ENCODE measurements at regions not wholly inside any gene's neighbourhood (a gene's known extent, or its start where the extent isn't known, plus 50 kb on each side); places are given as distances from the start of the nearest gene placed in this dataset.

GRCh38 chr2:95738301-95738700, 146.5 kb downstream of the TRIM43 start:
- no peak overlapping the region for H3K4me3 ChIP-seq (ENCODE audit: extremely low read depth in 1 of 4, insufficient read depth in 2 of 4, low read depth in 3 of 4, low read length in 4 of 4)
- no peak overlapping the region for H2BK12ac ChIP-seq (ENCODE audit: low read depth, low read length)
- CTCF ChIA-PET (ENCODE audit: partially characterized antibody): no interaction called here
- no peak overlapping the region for H2BK15ac ChIP-seq (ENCODE audit: low read length)
- H4K91ac ChIP-seq (replicated peaks; ENCODE audit: insufficient read length, low read length): no peak overlapping the region
- no peak overlapping the region for H2BK120ac ChIP-seq (replicated peaks; ENCODE audit: low read depth, low read length)
- no peak overlapping the region for H4K5ac ChIP-seq (ENCODE audit: insufficient read length, low read depth, low read length)
- H3K9ac ChIP-seq (replicated peaks in 1 of 4; ENCODE audit: extremely low read depth in 1 of 4, low read depth in 3 of 4, low read length in 3 of 4): no peak overlapping the region
- no peak overlapping the region for H3K27ac ChIP-seq (ENCODE audit: low read depth, low read length)
- H3K79me2 ChIP-seq (ENCODE audit: control insufficient read depth in 1 of 2, insufficient read depth in 2 of 2, low read length in 2 of 2): no peaks in the 10 kb centered on the region
- H3K27me3 ChIP-seq (replicated peaks in 1 of 4; ENCODE audit: control insufficient read depth in 3 of 4, extremely low read depth in 1 of 4, insufficient read depth in 3 of 4, low read length in 3 of 4): no peaks in the 10 kb centered on the region
- no peak overlapping the region for H3K23ac ChIP-seq (ENCODE audit: insufficient read length)
- H2BK5ac ChIP-seq (ENCODE audit: low read depth, low read length): no peak overlapping the region
- H4K8ac ChIP-seq (ENCODE audit: extremely low read depth, insufficient read depth, low read length): no peak overlapping the region
- H3K23me2 ChIP-seq (ENCODE audit: low read depth, low read length): no peaks in the 10 kb centered on the region
- H3K18ac ChIP-seq (ENCODE audit: extremely low read depth, low read length): no peak overlapping the region
- H3K56ac ChIP-seq (replicated peaks; ENCODE audit: insufficient read length, low read depth, low read length): no peak overlapping the region
- H4K20me1 ChIP-seq (replicated peaks in 1 of 2; ENCODE audit: control insufficient read depth in 1 of 2, insufficient read depth in 2 of 2, low read length in 2 of 2): no peaks in the 10 kb centered on the region
- no peaks in the 10 kb centered on the region for H3K36me3 ChIP-seq (ENCODE audit: control insufficient read depth in 2 of 4, insufficient read depth in 4 of 4, low read length in 3 of 4)
- no peak overlapping the region for H2AFZ ChIP-seq (ENCODE audit: low read length)
- H3K4ac ChIP-seq (replicated peaks; ENCODE audit: insufficient read length, low read depth, low read length): no peak overlapping the region
- no peak overlapping the region for H3K4me2 ChIP-seq (ENCODE audit: insufficient read depth in 1 of 2, low read depth in 2 of 2, low read length in 2 of 2)
- peaks cover 43 to 54% of the 10 kb centered on the region in 2 experiments for H3K9me3 ChIP-seq (ENCODE audit: insufficient read depth in 2 of 2, low read depth in 1 of 2, low read length in 1 of 2)
- H2BK20ac ChIP-seq (ENCODE audit: low read length): no peak overlapping the region
- DNase-seq (ENCODE audit: low read depth in 1 of 2, low spot score in 2 of 2) (no peak), FAIRE-seq (no peak)
- H3K14ac ChIP-seq (ENCODE audit: insufficient read length): no peak overlapping the region
- no peaks in the 10 kb centered on the region for H3K79me1 ChIP-seq (ENCODE audit: low read depth, low read length)
- POLR2A ChIA-PET (ENCODE audit: partially characterized antibody): no interaction called here
- WGBS, 2 experiments (ENCODE audit: extremely low coverage in 1 of 2, insufficient coverage in 1 of 2, insufficient read length in 1 of 2, insufficient replicate concordance in 2 of 2, low coverage in 1 of 2, low lambda C conversion rate in 2 of 2, missing lambda C conversion rate in 1 of 2): 76% methylated on average over 5 of the region's 5 CpGs; no CpG with 5 or more reads in 1 of the 2 experiments
- H2AK5ac ChIP-seq (ENCODE audit: low read depth, low read length): no peak overlapping the region
- no peaks in the 10 kb centered on the region for H3K4me1 ChIP-seq (replicated peaks in 1 of 4; ENCODE audit: control insufficient read depth in 3 of 4, insufficient read depth in 4 of 4, low read length in 3 of 4)
- TF ChIP-seq BRCA1 (IDR thresholded peaks at IDR 0.05; ENCODE audit: low read depth, low read length): no peak
- no peak for TF ChIP-seq E2F6 (IDR thresholded peaks at IDR 0.05)
- TF ChIP-seq, protein P1, sequence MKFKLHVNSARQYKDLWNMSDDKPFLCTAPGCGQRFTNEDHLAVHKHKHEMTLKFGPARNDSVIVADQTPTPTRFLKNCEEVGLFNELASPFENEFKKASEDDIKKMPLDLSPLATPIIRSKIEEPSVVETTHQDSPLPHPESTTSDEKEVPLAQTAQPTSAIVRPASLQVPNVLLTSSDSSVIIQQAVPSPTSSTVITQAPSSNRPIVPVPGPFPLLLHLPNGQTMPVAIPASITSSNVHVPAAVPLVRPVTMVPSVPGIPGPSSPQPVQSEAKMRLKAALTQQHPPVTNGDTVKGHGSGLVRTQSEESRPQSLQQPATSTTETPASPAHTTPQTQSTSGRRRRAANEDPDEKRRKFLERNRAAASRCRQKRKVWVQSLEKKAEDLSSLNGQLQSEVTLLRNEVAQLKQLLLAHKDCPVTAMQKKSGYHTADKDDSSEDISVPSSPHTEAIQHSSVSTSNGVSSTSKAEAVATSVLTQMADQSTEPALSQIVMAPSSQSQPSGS (IDR thresholded peaks at IDR 0.05; ENCODE audit: low read length): no peak
- no peak for TF ChIP-seq GABPA (IDR thresholded peaks at IDR 0.05; ENCODE audit: borderline replicate concordance, insufficient read depth, low read length)
- TF ChIP-seq RAD21 (IDR thresholded peaks at IDR 0.05 in 1 of 2, conservative IDR thresholded peaks at IDR 0.05 in 1 of 2; ENCODE audit: low read depth in 2 of 2, low read length in 2 of 2): no peak
- no peak for TF ChIP-seq EGR1 (IDR thresholded peaks at IDR 0.05; ENCODE audit: borderline replicate concordance, low read depth, low read length)
- no peak for TF ChIP-seq KDM4A (IDR thresholded peaks at IDR 0.05; ENCODE audit: low read depth, low read length, severe bottlenecking)
- no peak for TF ChIP-seq NRF1 (IDR thresholded peaks at IDR 0.05; ENCODE audit: low read depth, low read length)
- no peak for TF ChIP-seq CBX5 (IDR thresholded peaks at IDR 0.05; ENCODE audit: low read depth, low read length)
- TF ChIP-seq BACH1 (IDR thresholded peaks at IDR 0.05; ENCODE audit: low read length): no peak
- TF ChIP-seq BCL11A (IDR thresholded peaks at IDR 0.05; ENCODE audit: low read depth in 2 of 2, low read length in 2 of 2): no peak
- no peak for TF ChIP-seq NANOG (IDR thresholded peaks at IDR 0.05; ENCODE audit: insufficient read depth, low read depth, low read length, poor library complexity, severe bottlenecking)
- TF ChIP-seq SIRT6 (IDR thresholded peaks at IDR 0.05; ENCODE audit: low read length): no peak

All from H1 (cell line).